H9 (cell line): ENCODE measurements at regions not wholly inside any gene's neighbourhood (a gene's known extent, or its start where the extent isn't known, plus 50 kb on each side); places are given as distances from the start of the nearest gene placed in this dataset.

Experiments used
- DNase-seq: peaks from one replicate; pipeline ENCODE4 v3.0.0-alpha.2; 2017
- H2AFZ ChIP-seq: one replicate; pipeline ENCODE4 v1.6.1; 2013; ENCODE audit warnings: mild to moderate bottlenecking, low read length, control low read depth, moderate library complexity
- H2AK5ac ChIP-seq: 2 replicates; pipeline ENCODE4 v1.6.1; 2013; ENCODE audit warnings: low read length, control low read depth, mixed read lengths; ENCODE audit not compliant: insufficient read length
- H2BK120ac ChIP-seq: one replicate; pipeline ENCODE4 v1.6.1; 2013; ENCODE audit warnings: low read depth, mild to moderate bottlenecking, low read length, control low read depth, inconsistent platforms; ENCODE audit not compliant: poor library complexity, severe bottlenecking
- H2BK12ac ChIP-seq: 2 replicates; pipeline ENCODE4 v1.6.1; 2013; ENCODE audit warnings: low read length, control low read depth, mixed read lengths, low read depth; ENCODE audit not compliant: insufficient read length
- H2BK15ac ChIP-seq: 2 replicates; pipeline ENCODE4 v1.6.1; 2013; ENCODE audit warnings: low read depth, low read length, control low read depth
- H2BK20ac ChIP-seq: one replicate; pipeline ENCODE4 v1.6.1; 2013; ENCODE audit warnings: low read depth, mild to moderate bottlenecking, low read length, control low read depth, inconsistent platforms; ENCODE audit not compliant: poor library complexity, severe bottlenecking
- H2BK5ac ChIP-seq: 2 replicates; pipeline ENCODE4 v1.6.1; 2013; ENCODE audit warnings: low read length, control low read depth, mixed read lengths; ENCODE audit not compliant: insufficient read length
- H3K14ac ChIP-seq: 2 replicates; pipeline ENCODE4 v1.6.1; 2013; ENCODE audit warnings: low read length, control low read depth; ENCODE audit not compliant: insufficient read depth
- H3K18ac ChIP-seq: 2 replicates; pipeline ENCODE4 v1.6.1; 2013; ENCODE audit warnings: low read depth, mild to moderate bottlenecking, mixed read lengths, low read length, control low read depth; ENCODE audit not compliant: insufficient read length
- H3K23ac ChIP-seq: 2 replicates; pipeline ENCODE4 v1.6.1; 2013; ENCODE audit warnings: low read length, control low read depth, mixed read lengths, low read depth; ENCODE audit not compliant: insufficient read length
- H3K23me2 ChIP-seq: 2 replicates; pipeline ENCODE4 v1.6.1; 2013; ENCODE audit warnings: low read depth, mild to moderate bottlenecking, mixed read lengths, low read length, control low read depth; ENCODE audit not compliant: insufficient read length, poor library complexity, severe bottlenecking
- H3K27ac ChIP-seq: 2 replicates; pipeline ENCODE4 v1.5.1; 2013; ENCODE audit warnings: low read length, control low read depth, mixed read lengths, low read depth; ENCODE audit not compliant: insufficient read length
- H3K27me3 ChIP-seq: 2 replicates; pipeline ENCODE4 v1.6.1; 2013; ENCODE audit warnings: low read length, control low read depth, inconsistent platforms; ENCODE audit not compliant: insufficient read depth
- H3K4ac ChIP-seq: 2 replicates; pipeline ENCODE4 v1.6.1; 2013; ENCODE audit warnings: low read depth, mild to moderate bottlenecking, control low read depth, inconsistent platforms, low read length, moderate library complexity
- H3K4me1 ChIP-seq: 2 replicates; pipeline ENCODE4 v1.6.1; 2013; ENCODE audit warnings: low read length, control low read depth, inconsistent platforms; ENCODE audit not compliant: insufficient read depth
- H3K4me2 ChIP-seq: 2 replicates; pipeline ENCODE4 v1.6.1; 2013; ENCODE audit warnings: low read length, control low read depth, mixed read lengths; ENCODE audit not compliant: insufficient read length, insufficient read depth
- H3K56ac ChIP-seq: 2 replicates; pipeline ENCODE4 v1.6.1; 2013; ENCODE audit warnings: low read depth, mild to moderate bottlenecking, mixed read lengths, low read length, control low read depth; ENCODE audit not compliant: insufficient read length
- H3K79me1 ChIP-seq: 2 replicates; pipeline ENCODE4 v1.6.1; 2013; ENCODE audit warnings: low read depth, mild to moderate bottlenecking, moderate library complexity, low read length, control low read depth, inconsistent platforms; ENCODE audit not compliant: insufficient read depth, poor library complexity, severe bottlenecking
- H3K79me2 ChIP-seq: 2 replicates; pipeline ENCODE4 v1.6.1; 2013; ENCODE audit warnings: low read length, control low read depth, inconsistent platforms; ENCODE audit not compliant: insufficient read depth
- H3K9ac ChIP-seq: 2 replicates; pipeline ENCODE4 v1.6.1; 2013; ENCODE audit warnings: low read length, control low read depth, mixed read lengths; ENCODE audit not compliant: insufficient read length; ENCODE audit errors: extremely low read depth
- H3K9me3 ChIP-seq: one replicate; pipeline ENCODE4 v1.6.1; 2013; ENCODE audit warnings: low read depth, low read length, inconsistent platforms; ENCODE audit not compliant: control insufficient read depth
- H3T11ph ChIP-seq: one replicate; pipeline ENCODE4 v1.6.1; 2013; ENCODE audit warnings: mild to moderate bottlenecking, low read length, control low read depth, inconsistent platforms
- H4K20me1 ChIP-seq: one replicate; pipeline ENCODE4 v1.6.1; 2013; ENCODE audit not compliant: control insufficient read depth, insufficient read length, insufficient read depth
- H4K5ac ChIP-seq: 2 replicates; pipeline ENCODE4 v1.6.1; 2013; ENCODE audit warnings: low read depth, mild to moderate bottlenecking, mixed read lengths, low read length, control low read depth; ENCODE audit not compliant: insufficient read length
- H4K8ac ChIP-seq: replicated peaks from 2 replicates; pipeline ENCODE4 v1.6.1; 2013; ENCODE audit warnings: low read length, control low read depth, mixed read lengths, low read depth; ENCODE audit not compliant: insufficient read length
- H4K91ac ChIP-seq: 2 replicates; pipeline ENCODE4 v1.6.1; 2013; ENCODE audit warnings: low read depth, mild to moderate bottlenecking, moderate library complexity, mixed read lengths, low read length, control low read depth; ENCODE audit not compliant: insufficient read length
- H3K27ac Mint-ChIP-seq, 3 experiments: 2 replicates in 2 of 3; 3 replicates in 1 of 3; pipeline ENCODE4 v1.8.0; 2020 to 2021; ENCODE audit warnings: mixed read lengths in 3 of 3, mild to moderate bottlenecking in 1 of 3, moderate library complexity in 1 of 3
- H3K27me3 Mint-ChIP-seq: 2 replicates; pipeline ENCODE4 v1.8.0; 2021; ENCODE audit warnings: low read depth, mild to moderate bottlenecking, moderate library complexity, mixed read lengths
- H3K36me3 Mint-ChIP-seq, 3 experiments: 2 replicates in 2 of 3; 3 replicates in 1 of 3; pipeline ENCODE4 v1.8.0; 2020 to 2021; ENCODE audit warnings: low read depth in 3 of 3, mixed read lengths in 3 of 3; ENCODE audit not compliant: insufficient read depth in 1 of 3
- H3K4me1 Mint-ChIP-seq, 2 experiments: 2 replicates each; pipeline ENCODE4 v1.8.0; 2020; ENCODE audit warnings: mixed read lengths in 2 of 2
- H3K4me3 Mint-ChIP-seq, 2 experiments: 2 replicates in 1 of 2; 3 replicates in 1 of 2; pipeline ENCODE4 v1.8.0; 2020 to 2021; ENCODE audit warnings: mild to moderate bottlenecking in 2 of 2, mixed read lengths in 2 of 2, moderate library complexity in 1 of 2
- H3K9me3 Mint-ChIP-seq, 2 experiments: 2 replicates in 1 of 2; 3 replicates in 1 of 2; pipeline ENCODE4 v1.8.0; 2020; ENCODE audit warnings: mild to moderate bottlenecking in 2 of 2, mixed read lengths in 2 of 2, moderate library complexity in 1 of 2
- WGBS: extraction: QIAGEN DNeasy Blood & Tissue Kit; methylation state at CpG from one replicate; pipeline ENCODE4 v1.1.7; 2013; ENCODE audit warnings: missing lambda C conversion rate, low lambda C conversion rate, mixed read lengths; ENCODE audit not compliant: insufficient read length; ENCODE audit errors: extremely low coverage; 5-methylcytosine and 5-hydroxymethylcytosine counted together
- TF ChIP-seq, protein P1 (sequence below): fragments of 200-600 bp; sonication (generic); conservative IDR thresholded peaks from 3 replicates; pipeline ENCODE4 v1.8.0; 2021; ENCODE audit warnings: antibody characterized with exemption, mild to moderate bottlenecking

DNA sequence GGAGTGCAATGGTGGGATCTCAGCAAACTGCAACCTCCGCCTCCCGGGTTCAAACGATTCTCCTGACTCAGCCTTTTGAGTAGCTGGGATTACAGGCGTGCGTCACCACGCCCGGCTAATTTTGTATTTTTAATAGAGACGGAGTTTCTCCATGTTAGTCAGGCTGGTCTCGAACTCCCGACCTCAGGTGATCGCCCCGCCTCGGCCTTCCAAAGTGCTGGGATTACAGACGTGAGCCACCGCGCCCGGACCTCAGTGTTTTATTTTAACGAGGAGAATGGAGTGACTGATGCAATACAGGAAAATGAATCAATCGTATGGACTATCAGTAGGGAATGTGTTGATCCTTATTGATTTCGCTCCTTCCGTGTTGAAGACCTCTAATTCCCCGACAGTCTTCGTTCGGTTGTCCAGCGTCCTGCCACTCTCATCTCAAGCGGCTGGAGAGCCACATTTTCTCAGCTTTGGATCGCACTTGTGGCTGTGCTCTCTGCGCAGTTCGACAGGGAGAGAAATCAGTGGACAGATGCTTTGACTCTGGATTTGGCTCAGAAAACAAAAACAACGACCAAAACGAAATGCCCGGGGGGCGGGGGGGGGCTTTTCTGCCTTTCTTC, 166.2 kb downstream of the TRIM27 start:
- Histone ChIP-seq H3K27ac (no peak overlapping the region), H3K4ac (no peak overlapping the region), H3K79me1 (no peaks in the 10 kb centered on the region), H3K23me2 (peaks cover 2% of the 10 kb centered on the region), H3T11ph (no peak overlapping the region), H2AK5ac (no peak overlapping the region), H4K8ac (no peak overlapping the region), H3K4me1 (no peaks in the 10 kb centered on the region), H3K56ac (no peak overlapping the region), H4K5ac (no peak overlapping the region), H3K4me2 (peak overlapping the region; percentile 83), H3K79me2 (no peaks in the 10 kb centered on the region), H4K91ac (no peak overlapping the region), H2BK15ac (no peak overlapping the region), H3K18ac (peak overlapping the region; percentile 91), H2BK5ac (no peak overlapping the region), H4K20me1 (no peaks in the 10 kb centered on the region), H2BK20ac (no peak overlapping the region), H3K23ac (no peak overlapping the region), H3K9me3 (no peaks in the 10 kb centered on the region), H3K14ac (peak overlapping the region; percentile 80; the same call in 1 of the 2 replicates), H2BK120ac (no peak overlapping the region), H2AFZ (peak overlapping the region; percentile 79), H2BK12ac (no peak overlapping the region), H3K27me3 (no peaks in the 10 kb centered on the region; the same call in 1 of the 2 replicates), H3K9ac (peak overlapping the region; percentile 94)
- Mint-ChIP-seq H3K27me3 (peaks cover 69% of the 10 kb centered on the region), H3K4me1 (peaks cover 4 to 5% of the 10 kb centered on the region in 2 experiments; a peak in 3 of 4 replicates), H3K27ac (peak overlapping the region in 2 of 3 experiments; percentile 49 to 93; a peak in 4 of 7 replicates), H3K36me3 (no peaks in the 10 kb centered on the region), H3K4me3 (peak overlapping the region; percentile 85 to 86), H3K9me3 (no peaks in the 10 kb centered on the region)
- peak; percentile 58 for DNase-seq
- no CpG with 5 or more reads among the region's 33 CpGs for WGBS
- TF ChIP-seq, protein P1, sequence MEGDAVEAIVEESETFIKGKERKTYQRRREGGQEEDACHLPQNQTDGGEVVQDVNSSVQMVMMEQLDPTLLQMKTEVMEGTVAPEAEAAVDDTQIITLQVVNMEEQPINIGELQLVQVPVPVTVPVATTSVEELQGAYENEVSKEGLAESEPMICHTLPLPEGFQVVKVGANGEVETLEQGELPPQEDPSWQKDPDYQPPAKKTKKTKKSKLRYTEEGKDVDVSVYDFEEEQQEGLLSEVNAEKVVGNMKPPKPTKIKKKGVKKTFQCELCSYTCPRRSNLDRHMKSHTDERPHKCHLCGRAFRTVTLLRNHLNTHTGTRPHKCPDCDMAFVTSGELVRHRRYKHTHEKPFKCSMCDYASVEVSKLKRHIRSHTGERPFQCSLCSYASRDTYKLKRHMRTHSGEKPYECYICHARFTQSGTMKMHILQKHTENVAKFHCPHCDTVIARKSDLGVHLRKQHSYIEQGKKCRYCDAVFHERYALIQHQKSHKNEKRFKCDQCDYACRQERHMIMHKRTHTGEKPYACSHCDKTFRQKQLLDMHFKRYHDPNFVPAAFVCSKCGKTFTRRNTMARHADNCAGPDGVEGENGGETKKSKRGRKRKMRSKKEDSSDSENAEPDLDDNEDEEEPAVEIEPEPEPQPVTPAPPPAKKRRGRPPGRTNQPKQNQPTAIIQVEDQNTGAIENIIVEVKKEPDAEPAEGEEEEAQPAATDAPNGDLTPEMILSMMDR, result no peak
